Suprapubic skin (tissue), 4 donors: ENCODE measurements at regions not wholly inside any gene's neighbourhood (a gene's known extent, or its start where the extent isn't known, plus 50 kb on each side); places are given as distances from the start of the nearest gene placed in this dataset.

Experiments used
- EP300 ChIP-seq: sonication (generic); formaldehyde crosslinking; IDR thresholded peaks from one replicate; pipeline ENCODE4 v1.6.1; 2017; ENCODE audit warnings: antibody characterized with exemption
- POLR2A ChIP-seq, 2 donors: fragments of 450-650 bp; IDR thresholded peaks; one replicate each; pipeline ENCODE4 v1.6.1; 2017; ENCODE audit warnings: antibody characterized with exemption in 2 of 2, mild to moderate bottlenecking in 2 of 2, moderate library complexity in 2 of 2
- POLR2AphosphoS5 ChIP-seq, 3 donors: sonication (generic); formaldehyde crosslinking; IDR thresholded peaks; one replicate each; pipeline ENCODE4 v1.6.1; 2017; ENCODE audit warnings: antibody characterized with exemption in 3 of 3
- TF ChIP-seq, protein P1 (sequence below), 2 donors: fragments of 200-600 bp in 1 of 2; fragments of 450-650 bp in 1 of 2; sonication (generic) in 1 of 2; IDR thresholded peaks; one replicate each; pipeline ENCODE4 v1.5.1; 2016 to 2019; ENCODE audit warnings: antibody characterized with exemption in 2 of 2, mild to moderate bottlenecking in 1 of 2, moderate library complexity in 1 of 2

DNA sequence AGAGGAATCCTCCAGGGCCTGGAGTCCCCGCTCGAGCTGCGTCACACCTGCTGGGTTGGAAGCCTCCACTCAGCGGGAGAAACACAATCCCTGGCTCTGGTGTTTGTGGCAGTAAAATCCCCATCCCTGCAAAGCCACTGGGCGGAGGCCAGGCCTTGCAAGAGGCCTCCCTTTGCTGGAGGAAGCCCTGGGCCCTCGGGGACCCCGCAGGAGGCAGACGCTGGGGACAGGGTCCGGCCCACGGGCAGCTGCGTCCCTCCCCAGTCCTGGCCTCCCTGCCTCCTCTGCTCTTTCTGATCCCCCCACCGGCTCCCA is 194.7 kb downstream of the BRD1 start:
- TF ChIP-seq, protein P1, sequence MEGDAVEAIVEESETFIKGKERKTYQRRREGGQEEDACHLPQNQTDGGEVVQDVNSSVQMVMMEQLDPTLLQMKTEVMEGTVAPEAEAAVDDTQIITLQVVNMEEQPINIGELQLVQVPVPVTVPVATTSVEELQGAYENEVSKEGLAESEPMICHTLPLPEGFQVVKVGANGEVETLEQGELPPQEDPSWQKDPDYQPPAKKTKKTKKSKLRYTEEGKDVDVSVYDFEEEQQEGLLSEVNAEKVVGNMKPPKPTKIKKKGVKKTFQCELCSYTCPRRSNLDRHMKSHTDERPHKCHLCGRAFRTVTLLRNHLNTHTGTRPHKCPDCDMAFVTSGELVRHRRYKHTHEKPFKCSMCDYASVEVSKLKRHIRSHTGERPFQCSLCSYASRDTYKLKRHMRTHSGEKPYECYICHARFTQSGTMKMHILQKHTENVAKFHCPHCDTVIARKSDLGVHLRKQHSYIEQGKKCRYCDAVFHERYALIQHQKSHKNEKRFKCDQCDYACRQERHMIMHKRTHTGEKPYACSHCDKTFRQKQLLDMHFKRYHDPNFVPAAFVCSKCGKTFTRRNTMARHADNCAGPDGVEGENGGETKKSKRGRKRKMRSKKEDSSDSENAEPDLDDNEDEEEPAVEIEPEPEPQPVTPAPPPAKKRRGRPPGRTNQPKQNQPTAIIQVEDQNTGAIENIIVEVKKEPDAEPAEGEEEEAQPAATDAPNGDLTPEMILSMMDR (IDR thresholded peaks at IDR 0.05), result no peak
- TF ChIP-seq POLR2AphosphoS5 (IDR thresholded peaks at IDR 0.05), result no peak
- no peak for TF ChIP-seq EP300
- no peak for TF ChIP-seq POLR2A (IDR thresholded peaks at IDR 0.05)
